Stimulated activated CD8-positive, alpha-beta memory T cell treated with anti-CD3 and anti-CD28 coated beads, Interleukin-2, amount 100 ng/mL, for 1 hour (primary cell): ENCODE measurements at regions not wholly inside any gene's neighbourhood (a gene's known extent, or its start where the extent isn't known, plus 50 kb on each side); places are given as distances from the start of the nearest gene placed in this dataset.

ENCODE experiments used
- DNase-seq, 2 donors: peaks; one replicate each; pipeline ENCODE4 v3.0.0-alpha.2; 2020; ENCODE audit warnings: low read depth in 2 of 2

DNA sequence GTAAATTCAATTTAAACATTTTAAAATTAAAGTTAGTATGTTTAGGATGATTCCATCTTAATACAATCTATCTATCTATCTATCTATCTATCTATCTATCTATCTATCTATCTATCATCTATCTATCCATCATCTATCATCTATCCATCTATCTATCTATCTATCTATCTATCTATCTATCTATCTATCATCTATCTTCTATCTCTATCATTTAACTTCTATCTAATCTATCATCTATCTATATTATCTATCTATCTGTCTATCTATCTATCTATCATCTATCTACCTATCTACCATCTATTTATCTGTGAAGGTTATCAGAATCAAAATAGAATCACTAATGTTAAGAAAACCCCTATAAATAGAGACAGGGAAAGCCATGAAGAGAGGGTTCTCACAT, 78.3 kb downstream of the RAMP3 start:
- DNase-seq, result no peak

DNA sequence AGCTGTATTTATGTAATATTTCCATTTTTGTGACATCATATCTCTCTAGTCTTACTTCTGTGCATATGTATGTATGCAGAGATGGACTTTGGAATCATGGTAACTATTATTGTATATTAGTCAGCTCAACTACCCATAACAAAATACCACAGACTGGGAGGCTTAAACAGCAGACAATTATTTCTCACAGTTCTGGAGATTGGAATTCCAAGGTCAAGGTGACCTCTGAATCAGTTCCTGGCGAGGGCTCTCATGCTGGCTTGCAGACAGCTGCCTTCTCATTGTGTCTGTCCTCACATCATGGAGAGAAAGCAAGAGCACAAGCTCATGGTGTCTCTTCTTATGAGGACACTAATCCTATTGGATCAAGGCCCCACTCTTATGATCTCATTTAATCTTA, 79.1 kb downstream of the RAMP3 start:
- DNase-seq, result no peak

DNA sequence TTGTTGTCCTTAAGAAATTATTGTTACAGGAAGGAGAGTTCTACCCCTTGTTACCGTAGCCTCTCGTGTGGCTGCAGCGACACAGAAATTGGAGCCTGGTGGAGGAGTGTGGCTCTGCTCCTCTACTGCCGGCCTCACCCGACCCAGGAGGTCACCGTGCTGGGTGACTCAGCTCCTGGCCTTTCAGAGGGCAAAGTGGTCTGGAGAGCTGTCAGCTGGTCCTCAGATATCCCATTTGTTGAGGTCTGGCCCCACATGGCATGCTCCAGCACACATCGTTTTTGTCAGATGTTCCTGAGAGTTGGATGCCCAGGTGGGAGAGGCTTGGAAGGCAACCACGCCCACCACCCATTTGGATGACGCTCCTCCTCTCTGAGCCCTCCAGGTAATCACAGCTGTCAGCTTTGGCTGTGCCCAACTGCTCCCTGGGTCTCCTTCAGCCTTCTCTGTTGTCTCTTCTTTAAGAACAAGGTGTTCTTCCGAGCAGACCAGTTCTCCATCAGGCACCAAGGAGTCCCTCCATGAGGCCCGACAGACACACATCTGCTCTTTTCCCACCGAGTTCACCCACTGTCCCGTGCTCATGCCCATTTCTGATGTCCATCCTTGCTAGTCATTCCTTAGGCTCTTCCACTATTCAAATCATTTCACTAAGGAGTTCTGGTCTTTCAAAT, 80.3 kb downstream of the RAMP3 start:
- no peak for DNase-seq

DNA sequence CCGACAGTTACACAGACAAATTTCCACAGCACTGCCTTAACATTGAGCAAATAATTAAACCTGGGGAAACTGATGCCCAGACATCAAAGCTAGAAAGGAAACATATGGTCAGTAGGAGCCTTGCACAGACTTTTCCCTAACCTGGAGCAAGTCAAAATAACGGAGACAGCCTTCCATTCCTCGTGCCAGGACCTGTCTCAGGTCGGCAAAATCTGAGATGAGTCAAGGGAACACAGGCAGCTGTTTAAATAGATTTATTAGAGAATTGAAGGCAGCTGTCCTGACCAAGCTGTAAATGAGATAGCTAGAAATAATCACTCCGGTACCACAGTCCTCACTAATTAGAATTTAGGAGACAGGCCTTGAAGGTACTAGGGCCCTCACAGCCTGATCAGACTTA, 81.2 kb downstream of the RAMP3 start:
- no peak for DNase-seq

DNA sequence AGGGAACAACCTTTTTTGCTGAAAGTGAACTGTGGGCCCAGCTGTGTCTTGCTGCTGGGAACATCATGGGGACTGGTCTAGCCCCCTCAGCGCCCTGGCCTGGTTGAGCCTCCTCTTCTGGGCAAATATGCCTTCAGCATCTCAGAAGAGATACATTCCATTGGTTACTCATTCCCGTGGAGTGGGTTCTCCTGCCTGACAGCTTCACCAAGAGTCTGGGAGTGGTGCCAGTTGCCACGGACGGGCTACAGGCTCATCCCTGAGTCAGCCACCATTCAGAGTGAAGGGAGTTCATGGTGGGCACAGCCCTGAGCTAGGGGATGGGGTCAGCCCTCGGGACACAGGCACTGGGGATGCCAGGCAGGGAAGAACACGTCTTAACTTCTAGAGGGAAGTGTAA, 81.9 kb downstream of the RAMP3 start:
- DNase-seq, result no peak

DNA sequence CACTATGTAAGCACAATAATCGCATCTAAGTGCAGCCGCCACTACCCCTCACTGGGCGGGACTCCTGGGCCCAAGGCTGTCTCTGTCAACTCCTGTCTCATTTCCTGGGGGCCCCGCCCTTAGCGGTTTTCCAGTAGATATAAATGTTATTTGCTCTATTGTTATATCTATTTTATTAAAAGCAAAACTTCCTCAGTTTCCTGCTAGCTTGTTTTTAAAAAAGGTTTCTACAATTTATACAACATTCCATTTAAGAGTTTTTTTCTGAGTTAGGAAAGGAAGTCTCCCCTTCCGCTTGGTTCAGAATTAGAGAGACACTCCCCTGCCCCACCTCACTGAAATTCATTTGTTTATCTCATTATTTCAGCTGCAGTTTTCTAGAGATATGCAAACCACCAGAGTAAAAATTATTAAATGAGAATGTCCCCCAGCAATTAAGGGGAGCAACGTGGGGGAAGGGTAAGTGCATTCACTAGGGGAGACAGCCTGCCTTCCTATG, 82.7 kb downstream of the RAMP3 start:
- no peak for DNase-seq

DNA sequence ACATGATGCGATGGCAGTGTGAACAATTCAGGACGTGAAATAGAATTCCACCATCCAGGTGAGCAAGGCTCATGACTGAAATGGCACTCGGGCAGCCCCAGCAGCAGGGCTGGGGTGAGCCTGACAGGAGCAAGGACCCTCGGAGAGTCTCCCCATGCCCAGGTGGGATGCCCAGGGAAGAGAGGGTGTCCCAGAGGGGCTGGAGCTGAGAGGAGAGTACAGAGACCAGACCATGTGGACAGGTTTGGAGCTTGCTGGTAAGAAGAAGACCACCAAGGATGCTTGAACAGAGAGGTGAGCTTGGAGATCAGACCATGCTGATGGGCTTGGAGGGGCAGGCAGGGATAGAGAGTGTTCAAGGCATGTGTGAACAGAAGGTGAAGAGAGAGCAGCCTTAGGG, 83.3 kb downstream of the RAMP3 start:
- no peak for DNase-seq

DNA sequence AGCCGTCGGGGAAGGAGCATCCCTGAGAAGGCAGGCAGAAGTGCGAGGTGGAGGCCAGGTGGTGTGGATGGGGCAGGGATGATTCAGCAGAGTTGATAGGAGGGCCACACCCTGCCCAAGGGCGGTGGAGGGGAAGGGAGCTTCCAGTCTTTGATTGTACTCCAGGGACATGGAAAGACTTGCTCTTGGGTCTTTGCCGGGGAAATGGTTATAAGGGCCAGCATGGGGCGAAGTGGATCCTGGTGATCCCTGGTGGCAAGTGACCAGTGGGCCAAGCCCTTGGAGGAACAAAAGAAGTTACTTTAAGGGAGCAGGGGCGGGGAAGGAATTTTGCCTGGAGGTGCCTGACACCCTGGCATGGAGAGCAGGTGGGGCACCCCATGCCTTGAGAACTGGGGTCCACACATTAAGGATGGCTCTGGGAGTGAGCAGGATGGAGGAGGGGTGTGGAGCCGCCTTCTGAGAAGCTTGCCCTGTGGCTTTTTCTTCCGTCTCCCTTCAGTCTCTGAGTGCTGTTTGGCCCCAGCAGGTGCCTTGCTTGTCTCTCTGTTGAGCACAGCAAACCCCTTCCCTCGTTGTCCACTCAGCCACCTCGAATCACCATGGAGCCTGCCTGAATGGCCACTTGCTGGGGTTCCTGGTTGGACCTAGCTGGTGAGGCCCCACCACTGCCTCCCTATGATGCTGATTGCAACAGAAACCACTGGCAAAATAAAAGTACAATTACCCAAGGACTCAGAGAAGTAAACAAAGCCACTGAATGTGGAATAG, 83.9 kb downstream of the RAMP3 start:
- no peak for DNase-seq

DNA sequence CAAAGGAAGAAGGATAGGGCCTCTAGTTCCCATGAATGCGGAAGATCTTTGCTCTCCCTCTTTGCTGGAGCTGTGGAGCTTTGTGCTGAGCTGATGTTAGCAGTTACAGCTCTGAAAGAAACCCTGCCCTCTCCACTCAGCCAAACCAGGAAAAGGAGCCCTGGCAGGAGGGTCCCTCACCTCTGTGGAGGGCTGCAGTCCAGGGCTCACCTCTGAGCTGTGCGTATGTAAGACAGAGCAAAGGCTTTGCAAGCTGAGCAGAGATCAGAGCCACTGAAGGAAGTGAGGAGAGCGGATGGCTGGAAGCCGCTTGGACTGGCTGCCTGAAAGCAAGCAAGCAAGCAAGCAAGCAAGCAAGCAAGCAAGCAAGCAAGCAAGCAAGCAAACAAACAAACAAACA, 84.7 kb downstream of the RAMP3 start:
- no peak for DNase-seq

DNA sequence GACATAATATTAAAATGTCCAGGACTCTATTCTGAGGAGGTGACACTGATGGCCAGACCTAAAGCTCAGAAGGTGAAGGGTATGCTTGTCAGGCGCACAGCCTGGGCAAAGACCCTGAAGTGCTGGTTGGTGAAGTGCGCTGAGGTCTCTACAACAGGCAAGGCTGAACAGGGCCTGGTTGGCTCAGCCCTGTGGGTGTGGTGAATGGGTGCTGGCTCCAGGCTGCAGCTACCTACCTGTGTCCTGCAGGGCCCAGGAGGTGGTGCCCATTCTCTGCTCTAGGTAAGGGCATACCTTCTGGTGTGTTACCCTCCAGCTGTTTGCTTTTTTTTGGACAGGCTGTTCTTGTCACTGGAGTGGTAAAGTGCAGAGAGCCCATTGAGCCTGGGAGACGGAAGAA, 85.1 kb downstream of the RAMP3 start:
- DNase-seq, result no peak

DNA sequence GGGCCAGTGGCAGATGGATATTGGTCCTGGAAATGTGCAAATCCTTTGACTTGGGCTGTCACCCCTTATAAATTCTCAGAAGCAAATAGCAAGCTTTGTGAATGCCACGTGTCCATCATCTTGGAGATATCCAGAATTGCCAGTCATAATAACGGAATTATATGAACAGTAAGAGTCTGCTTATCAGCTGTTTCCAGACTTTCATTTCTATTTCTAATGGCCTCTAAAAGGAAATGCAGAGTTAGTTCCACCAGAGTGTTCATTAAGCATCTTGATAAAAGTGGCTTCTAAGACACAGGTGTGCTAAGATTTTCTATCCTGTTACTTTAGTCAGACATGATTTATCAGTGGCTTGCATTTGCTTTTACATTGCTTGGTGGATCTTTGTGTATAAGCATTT, 87.4 kb downstream of the RAMP3 start:
- no peak for DNase-seq

DNA sequence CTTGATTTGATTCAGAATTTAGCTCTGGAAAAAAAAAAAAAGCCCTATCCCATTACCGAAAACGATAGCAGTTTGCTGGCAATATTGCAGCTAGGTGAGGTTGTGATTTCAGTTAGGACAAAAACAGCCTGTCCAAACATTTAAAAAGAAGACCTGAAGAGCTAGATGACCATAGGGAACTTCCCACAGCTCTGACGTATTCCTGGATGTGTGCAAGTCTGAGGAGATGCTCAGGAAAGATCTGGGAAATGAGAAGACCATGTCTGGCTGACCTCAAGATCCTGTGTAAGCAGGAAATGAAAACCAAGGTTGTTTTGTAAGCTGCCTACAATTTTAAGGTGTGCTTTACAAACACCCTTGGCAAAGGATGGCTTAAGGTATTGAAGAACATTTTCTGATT, 88.7 kb downstream of the RAMP3 start:
- no peak for DNase-seq

DNA sequence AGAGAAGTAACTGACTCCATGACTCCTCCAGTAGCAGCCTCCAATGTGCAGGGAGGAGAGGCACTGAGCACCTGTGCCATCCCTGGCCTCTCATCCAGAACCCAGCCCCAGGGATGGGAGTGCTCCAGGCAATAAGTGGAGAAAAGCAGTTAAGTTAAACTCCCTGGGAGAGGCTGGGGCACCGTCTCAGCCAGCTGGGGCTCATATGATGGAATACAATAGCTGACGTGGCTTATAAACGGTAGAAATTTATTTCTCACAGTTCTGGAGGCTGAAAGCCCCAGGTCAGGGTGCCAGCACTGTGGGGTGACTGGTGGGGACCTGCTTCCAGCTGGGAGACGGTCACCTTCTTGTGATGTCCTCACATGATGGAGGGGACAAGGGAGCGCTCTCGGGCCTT, 94.7 kb downstream of the RAMP3 start:
- no peak for DNase-seq

DNA sequence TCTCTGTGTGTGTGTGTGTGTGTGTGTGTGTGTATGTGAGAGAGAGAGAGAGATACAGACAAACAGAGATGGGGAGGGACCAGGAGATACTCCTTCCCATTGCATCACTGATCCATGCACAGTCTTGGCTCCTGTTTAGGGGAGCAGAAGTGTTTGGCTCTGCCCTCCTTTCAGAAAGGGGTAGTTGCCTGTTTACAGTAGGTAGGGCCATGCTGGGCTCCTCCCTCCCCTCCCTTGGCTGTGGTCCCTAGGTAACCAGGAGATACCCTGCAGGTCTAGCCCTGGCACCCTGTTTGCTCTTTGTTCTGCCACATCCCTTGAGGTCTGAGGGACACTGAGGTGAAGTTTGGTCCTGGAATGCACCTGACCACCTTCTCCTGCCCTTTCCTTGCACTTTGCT, 95.3 kb downstream of the RAMP3 start:
- DNase-seq, result no peak

DNA sequence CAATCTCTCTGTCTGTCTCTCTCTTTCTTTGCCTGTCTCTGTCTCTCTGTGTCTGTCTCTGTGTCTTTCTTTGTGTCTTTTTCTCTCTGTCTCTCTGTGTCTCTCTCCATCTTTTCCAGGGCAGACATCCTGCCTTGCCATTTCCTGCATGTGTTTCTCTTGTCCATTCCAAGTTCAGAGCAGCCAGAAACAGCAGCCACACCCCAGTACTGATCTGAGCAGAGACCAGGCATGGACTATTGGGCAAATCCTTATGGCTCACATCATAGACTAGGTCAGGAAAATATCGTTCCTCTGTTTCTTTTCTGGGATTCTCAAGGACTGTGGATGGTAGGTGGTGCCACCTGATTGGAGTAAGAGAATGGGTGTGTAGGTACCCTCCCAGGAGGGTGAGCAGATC, 95.8 kb downstream of the RAMP3 start:
- no peak for DNase-seq

DNA sequence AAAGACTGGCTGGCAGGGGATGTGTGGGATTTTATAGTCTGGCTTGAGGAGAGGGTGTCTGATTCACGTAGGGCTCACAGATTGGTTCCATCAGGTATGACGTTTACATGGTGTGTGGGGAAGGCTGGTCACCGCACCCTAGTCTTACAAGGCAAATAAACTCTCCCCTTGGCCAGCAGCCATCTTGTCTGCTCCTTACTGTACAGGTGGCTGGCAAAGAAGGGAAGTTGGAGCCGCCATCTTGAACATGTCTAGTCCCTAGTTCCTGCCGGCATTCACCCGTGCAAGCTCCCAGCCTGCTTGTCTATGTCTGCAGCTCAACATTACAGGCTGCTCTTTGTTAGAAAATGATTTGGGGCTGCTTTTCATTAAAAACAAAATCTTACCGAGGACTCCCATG, 97.6 kb downstream of the RAMP3 start:
- DNase-seq, result no peak

DNA sequence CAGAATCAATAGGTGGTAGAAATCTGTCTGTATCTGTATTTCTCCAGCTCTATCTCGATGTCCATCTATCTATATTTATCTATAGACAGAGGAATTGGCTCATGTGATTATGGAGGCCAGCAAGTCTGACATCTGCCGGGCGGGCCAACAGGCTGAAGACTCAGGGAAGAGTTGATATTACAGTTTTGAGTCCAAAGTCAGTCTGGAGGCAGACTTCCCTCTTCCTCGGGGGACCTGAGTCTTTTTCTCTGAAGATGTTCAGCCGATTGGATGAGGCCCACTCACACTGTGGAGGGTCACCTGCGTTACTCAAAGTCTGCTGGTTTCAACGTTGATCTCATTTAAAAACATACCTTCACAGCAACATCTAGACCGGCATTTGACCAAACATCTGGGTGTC, 98.7 kb downstream of the RAMP3 start:
- DNase-seq, result no peak

DNA sequence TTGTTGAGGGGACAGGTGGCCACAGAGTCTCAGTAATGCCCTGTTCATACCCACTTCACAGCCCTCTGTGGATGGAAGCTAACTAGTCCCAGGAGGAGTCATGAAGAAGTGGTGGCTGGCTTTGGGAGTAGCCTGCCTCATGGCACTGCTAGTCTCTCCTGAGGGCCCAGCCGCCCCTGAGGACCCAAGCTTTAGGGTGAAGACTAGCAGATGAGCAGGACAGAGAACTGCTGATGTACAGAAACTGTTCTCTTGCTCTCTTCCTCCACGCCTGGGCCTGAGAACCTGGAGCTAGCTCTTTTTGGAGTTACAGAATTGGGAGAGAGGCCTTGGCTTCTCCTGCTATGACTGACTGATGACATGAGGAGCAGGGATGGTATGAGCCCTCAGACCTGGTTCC, 99.2 kb downstream of the RAMP3 start:
- no peak for DNase-seq

DNA sequence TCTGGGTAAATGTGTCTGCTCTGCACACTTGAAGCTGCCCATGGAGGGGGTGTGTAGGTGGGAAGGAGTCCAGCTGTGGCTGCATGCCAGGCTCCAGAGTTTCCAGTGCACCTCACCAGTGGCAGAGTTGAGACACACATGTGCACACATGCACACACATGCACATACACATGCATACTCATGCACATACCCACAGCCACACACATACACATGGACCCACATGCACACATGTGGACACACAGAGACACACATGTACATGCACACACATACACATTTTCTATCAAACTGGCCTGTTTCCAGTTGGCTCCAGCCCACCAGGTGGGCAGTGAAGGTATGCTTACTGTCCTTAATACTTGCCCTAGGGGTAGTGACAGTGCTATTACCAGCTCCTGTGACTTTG, 99.7 kb downstream of the RAMP3 start:
- no peak for DNase-seq

DNA sequence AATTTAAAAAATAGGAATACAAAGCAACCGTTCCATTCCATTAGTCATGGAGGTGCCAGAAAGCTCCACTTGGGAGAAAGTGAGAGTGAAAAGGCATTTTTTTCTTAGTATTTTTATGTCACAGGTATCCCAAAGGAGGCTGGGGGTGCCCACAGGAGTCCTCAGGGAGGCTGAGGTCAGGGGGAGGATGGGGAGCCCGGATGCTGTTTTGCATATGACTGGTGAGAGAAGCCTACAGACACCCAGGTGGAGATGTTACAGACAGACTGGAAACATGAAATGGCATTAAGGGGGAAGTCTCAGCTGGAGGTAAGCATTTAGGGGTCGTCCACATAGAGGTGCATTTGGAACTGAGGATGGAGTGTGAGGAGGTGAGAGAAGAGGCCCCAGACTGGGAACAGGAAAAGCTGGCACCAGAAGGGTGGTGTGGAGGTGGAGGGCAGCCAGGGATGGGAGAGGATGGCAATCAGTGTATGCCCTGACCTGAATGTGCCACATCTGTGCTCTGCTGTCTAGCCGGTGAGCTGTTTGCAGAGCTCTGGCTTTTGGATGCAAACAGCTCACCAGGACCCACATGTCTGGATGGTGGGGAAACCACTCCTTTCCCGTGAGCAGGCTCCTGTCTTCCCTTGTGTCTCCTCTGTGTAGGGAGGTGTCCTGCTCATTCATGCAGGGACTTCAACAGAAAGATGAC, 101.1 kb downstream of the RAMP3 start:
- no peak for DNase-seq

DNA sequence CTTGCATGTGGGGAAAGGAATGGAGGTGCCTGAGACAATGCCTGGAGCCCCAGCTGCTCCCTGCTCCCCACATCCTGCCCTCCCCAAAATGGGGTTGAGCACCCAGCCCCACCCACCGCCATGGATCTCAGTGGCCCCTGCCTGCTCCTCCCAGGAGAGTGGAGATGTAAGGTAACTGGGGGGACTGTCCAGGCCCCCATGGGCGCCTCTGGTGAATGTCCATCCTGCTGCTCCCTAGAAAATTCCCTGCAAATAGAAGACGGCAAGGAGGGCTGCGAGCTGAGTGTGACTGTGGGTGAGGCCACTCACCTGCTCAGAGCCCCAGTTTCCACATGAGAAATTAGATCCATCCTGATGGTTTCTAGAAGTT, 101.6 kb downstream of the RAMP3 start:
- DNase-seq, result no peak

DNA sequence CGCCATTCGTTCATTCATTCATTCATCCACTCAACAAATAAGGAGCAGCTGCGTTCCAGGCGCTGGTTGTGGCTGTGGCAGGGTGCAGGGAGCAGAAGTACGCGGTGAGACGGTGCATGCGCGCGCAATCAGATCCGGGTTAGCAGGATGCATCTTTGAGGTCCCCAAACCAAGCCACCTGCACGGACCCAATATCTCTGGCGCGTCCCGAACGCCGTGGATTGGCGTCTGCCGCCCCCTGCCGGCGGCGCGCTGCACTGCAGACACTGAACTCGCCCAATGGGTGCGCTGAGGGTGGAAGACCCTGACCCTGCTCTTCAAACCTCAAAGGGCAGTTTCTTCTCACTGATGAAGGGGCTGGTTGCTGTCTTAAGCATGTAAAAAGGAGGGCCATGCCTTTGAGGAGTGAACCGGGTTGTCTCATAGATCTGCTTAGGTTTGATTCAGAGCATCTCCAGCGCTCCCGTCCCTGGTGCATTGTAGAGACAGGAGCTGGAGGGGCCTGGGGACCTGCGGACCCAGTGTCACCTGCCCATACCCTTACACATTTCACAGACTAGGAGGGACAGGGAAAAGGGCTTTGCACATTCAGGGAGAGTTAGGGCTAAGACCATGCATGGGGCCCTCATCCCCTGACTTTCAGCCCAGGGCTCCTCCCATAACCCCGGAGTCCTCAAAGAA, 102.5 kb downstream of the RAMP3 start:
- DNase-seq, result peak; percentile 27 to 38
